ENCODE measurements at regions not wholly inside any gene's neighbourhood (a gene's known extent, or its start where the extent isn't known, plus 50 kb on each side); places are given as distances from the start of the nearest gene placed in this dataset.

DNA sequence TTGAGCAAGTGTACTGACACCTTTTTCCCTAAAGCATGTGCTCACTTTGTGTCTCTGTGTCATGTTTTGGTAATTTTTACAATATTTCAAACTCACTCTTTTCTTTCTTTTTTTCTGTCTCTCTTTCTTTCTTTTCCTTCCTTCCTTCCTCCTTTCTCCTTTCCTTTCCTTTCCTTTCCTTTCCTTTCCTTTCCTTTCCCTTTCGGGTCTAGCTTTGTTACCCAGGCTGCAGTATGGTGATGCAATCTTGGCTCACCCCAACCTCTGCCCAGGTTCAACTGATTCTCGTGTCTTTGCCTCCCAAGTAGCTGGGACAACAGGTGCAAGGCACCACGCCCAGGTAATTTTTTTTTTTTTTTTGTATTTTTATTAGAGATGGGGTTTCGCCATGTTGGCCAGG is 60.4 kb upstream of the TINAGL1 start:
- no peak overlapping the region for H3K4ac ChIP-seq (ENCODE audit: low read depth, low read length)
- in situ Hi-C loops (cut with MboI; ENCODE audit: low sequenced_read_pairs) (no loop called here), dilution Hi-C loops (cut with HindIII; ENCODE audit: low sequenced_read_pairs, unreplicated experiment) (no loop called here), intact Hi-C loops (cut with micrococcal nuclease) (no loop called here)
- no peak for TF ChIP-seq CHD1 (IDR thresholded peaks at IDR 0.05; ENCODE audit: low read depth, low read length)
- no peak for TF ChIP-seq MAFK (IDR thresholded peaks at IDR 0.05; ENCODE audit: low read depth, low read length)
- no peak for TF ChIP-seq SMC3 (IDR thresholded peaks at IDR 0.05; ENCODE audit: low read depth, low read length)
- no peak for TF ChIP-seq NFE2L2 (IDR thresholded peaks at IDR 0.05; ENCODE audit: low read depth, low read length)
- TF ChIP-seq POLR2A (IDR thresholded peaks at IDR 0.05; ENCODE audit: low read depth, low read length) = no peak
- TF ChIP-seq CEBPB (IDR thresholded peaks at IDR 0.05; ENCODE audit: low read depth, low read length) = no peak
- no peak for TF ChIP-seq BHLHE40 (IDR thresholded peaks at IDR 0.05; ENCODE audit: low read depth, low read length)
- TF ChIP-seq RCOR1 (IDR thresholded peaks at IDR 0.05; ENCODE audit: insufficient replicate concordance, low read length) = no peak
- TF ChIP-seq, protein P1, sequence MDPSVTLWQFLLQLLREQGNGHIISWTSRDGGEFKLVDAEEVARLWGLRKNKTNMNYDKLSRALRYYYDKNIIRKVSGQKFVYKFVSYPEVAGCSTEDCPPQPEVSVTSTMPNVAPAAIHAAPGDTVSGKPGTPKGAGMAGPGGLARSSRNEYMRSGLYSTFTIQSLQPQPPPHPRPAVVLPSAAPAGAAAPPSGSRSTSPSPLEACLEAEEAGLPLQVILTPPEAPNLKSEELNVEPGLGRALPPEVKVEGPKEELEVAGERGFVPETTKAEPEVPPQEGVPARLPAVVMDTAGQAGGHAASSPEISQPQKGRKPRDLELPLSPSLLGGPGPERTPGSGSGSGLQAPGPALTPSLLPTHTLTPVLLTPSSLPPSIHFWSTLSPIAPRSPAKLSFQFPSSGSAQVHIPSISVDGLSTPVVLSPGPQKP (IDR thresholded peaks at IDR 0.05; ENCODE audit: borderline replicate concordance, low read depth, low read length) = no peak
- TF ChIP-seq RAD21 (IDR thresholded peaks at IDR 0.05; ENCODE audit: low read length) = no peak
- TF ChIP-seq MAZ (IDR thresholded peaks at IDR 0.05; ENCODE audit: borderline replicate concordance, low read depth, low read length) = no peak
- H3K18ac ChIP-seq (ENCODE audit: low read depth, low read length) = no peak overlapping the region
- H2AFZ ChIP-seq (replicated peaks; ENCODE audit: low read length, poor library complexity) = no peak overlapping the region
- no peak overlapping the region for H2BK5ac ChIP-seq (ENCODE audit: low read depth, low read length, poor library complexity, severe bottlenecking)
- no peaks in the 10 kb centered on the region for H3K79me1 ChIP-seq (ENCODE audit: low read depth in 1 of 2, low read length in 2 of 2)
- no peak overlapping the region for H2AK9ac ChIP-seq (replicated peaks; ENCODE audit: low read depth, low read length, poor library complexity)
- H4K20me1 ChIP-seq (ENCODE audit: insufficient read depth, low read length) = no peaks in the 10 kb centered on the region
- H3K4me1 ChIP-seq (ENCODE audit: control insufficient read depth, insufficient read depth, low read length) = no peaks in the 10 kb centered on the region
- no peak overlapping the region for H3K23ac ChIP-seq (ENCODE audit: low read depth, low read length)
- H3K9ac ChIP-seq (ENCODE audit: low read depth, low read length) = no peak overlapping the region
- no peak overlapping the region for H2BK20ac ChIP-seq (ENCODE audit: low read depth, low read length)
- no peak overlapping the region for H3K14ac ChIP-seq (replicated peaks; ENCODE audit: low read depth, low read length)
- H2BK120ac ChIP-seq (ENCODE audit: low read depth, low read length) = no peak overlapping the region
- CTCF ChIA-PET = no interaction called here
- H3K36me3 ChIP-seq (ENCODE audit: control insufficient read depth, insufficient read depth, low read length) = no peaks in the 10 kb centered on the region
- no peak overlapping the region for H4K91ac ChIP-seq (ENCODE audit: insufficient read depth, low read depth, low read length)
- no peak for ATAC-seq (ENCODE audit: low read depth)
- POLR2A ChIA-PET (ENCODE audit: unreplicated experiment) = no interaction called here
- no CpG with 5 or more reads among the region's 4 CpGs for WGBS, 2 experiments (ENCODE audit: extremely low coverage in 2 of 2, insufficient read length in 1 of 2)
- no TSS peak for BruUV-seq (replicated peaks)
- H3K4me3 ChIP-seq (ENCODE audit: insufficient read depth, low read depth, low read length) = no peak overlapping the region
- peaks cover 56% of the 10 kb centered on the region for H3K27me3 ChIP-seq (ENCODE audit: control insufficient read depth, insufficient read depth, low read length)
- no peak overlapping the region for H3K27ac ChIP-seq (ENCODE audit: insufficient read depth, low read length)
- no peak overlapping the region for H3K4me2 ChIP-seq (ENCODE audit: low read depth, low read length)
- no peak overlapping the region for H2BK15ac ChIP-seq (ENCODE audit: low read depth, low read length)
- no peak overlapping the region for H4K5ac ChIP-seq (ENCODE audit: low read depth, low read length)
- no peak overlapping the region for H4K8ac ChIP-seq (ENCODE audit: low read depth in 2 of 2, low read length in 2 of 2)
- H3K9me3 ChIP-seq (ENCODE audit: control insufficient read depth, insufficient read depth, low read length) = peaks cover 9% of the 10 kb centered on the region
- no peak overlapping the region for H2AK5ac ChIP-seq (ENCODE audit: low read depth, low read length)
- H3K56ac ChIP-seq (ENCODE audit: extremely low read depth, insufficient read depth, low read length) = no peak overlapping the region
- DNase-seq = no peak
- no peaks in the 10 kb centered on the region for H3K9me1 ChIP-seq (ENCODE audit: insufficient read depth, low read length)
